Stimulated activated CD4-positive, alpha-beta T cell treated with anti-CD3 and anti-CD28 coated beads, Interleukin-2, amount 100 ng/mL, for 24 hours (primary cell): ENCODE measurements at regions not wholly inside any gene's neighbourhood (a gene's known extent, or its start where the extent isn't known, plus 50 kb on each side); places are given as distances from the start of the nearest gene placed in this dataset.

Experiments used
- DNase-seq, 2 donors: peaks; one replicate each; pipeline ENCODE4 v3.0.0-alpha.2; 2020

GRCh38 chr6:45791211-45792168 lies 224.2 kb downstream of the CLIC5 start:
- DNase-seq: no peak

- DNase-seq: no peak
These were observed 226.4 kb downstream of the CLIC5 start for GRCh38 chr6:45789238-45789637.

- DNase-seq: no peak
These were observed 228.3 kb downstream of the CLIC5 start for GRCh38 chr6:45787384-45787783.

DNA sequence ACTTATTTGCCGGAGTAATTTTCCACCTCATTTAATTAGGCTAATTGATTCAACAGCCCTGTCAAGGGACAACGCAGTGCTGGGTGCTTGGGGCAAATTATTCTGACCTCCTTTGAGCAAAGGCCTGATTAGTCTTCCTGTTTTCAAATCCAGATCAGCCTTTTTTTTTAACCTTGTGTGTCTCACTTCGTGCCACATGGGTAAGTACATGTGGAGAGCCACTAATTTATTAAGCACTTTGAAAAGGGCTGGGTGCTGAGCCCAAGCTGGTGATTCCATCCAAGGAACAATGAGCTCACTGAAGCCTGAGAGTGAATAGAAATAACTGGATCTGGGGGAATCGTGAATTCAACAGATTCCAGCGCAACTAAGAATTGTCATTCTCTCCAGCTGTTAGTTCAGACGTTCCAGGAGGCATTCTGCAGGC lies 229.3 kb downstream of the CLIC5 start:
- no peak for DNase-seq

DNA sequence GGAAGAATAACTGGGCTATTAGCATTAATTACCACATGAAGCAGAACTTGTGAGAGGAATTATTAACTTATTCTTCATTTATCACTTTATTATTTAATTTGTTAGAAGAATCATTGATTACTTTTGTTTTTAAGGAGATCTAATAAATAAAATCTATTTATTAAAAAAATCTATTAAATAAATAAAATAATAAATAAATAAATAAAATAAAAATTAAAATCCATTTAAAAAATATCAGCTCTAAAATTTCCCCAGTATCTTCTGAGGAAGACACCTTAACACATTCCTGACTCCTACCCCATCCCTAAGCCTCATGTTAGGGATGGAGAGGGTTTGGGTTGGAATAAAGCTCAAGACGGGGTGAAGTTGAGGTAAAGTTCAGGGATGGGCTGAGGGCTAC lies 231.4 kb downstream of the CLIC5 start:
- DNase-seq: no peak

GRCh38 chr6:45783716-45784115 lies 231.9 kb downstream of the CLIC5 start:
- DNase-seq: no peak

GRCh38 chr6:45781890-45782289 lies 233.8 kb downstream of the CLIC5 start:
- no peak for DNase-seq

DNA sequence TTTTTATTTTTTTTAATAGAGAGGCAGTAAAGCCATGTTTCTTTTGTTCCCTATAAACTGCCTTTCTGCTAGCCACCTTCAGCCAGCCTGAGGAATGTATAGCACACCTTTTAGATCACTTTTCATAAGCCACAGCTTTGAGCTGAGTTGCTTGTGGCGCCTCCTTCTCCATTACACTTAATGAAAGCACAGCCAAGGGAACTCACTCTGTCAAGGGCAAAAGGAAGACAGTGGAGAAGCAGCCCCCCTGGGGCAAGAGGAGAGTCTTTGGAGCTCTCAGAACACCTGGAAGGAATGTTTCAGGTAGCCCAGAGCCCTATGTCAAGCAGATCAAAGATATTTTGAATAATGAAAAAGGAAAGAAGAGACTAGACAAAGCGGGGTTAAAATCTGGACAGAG lies 235.1 kb downstream of the CLIC5 start:
- DNase-seq: no peak

- DNase-seq: no peak
These were observed 240.5 kb downstream of the CLIC5 start for GRCh38 chr6:45775026-45775697.

GRCh38 chr6:45773906-45774305 lies 241.8 kb downstream of the CLIC5 start:
- DNase-seq: no peak

DNA sequence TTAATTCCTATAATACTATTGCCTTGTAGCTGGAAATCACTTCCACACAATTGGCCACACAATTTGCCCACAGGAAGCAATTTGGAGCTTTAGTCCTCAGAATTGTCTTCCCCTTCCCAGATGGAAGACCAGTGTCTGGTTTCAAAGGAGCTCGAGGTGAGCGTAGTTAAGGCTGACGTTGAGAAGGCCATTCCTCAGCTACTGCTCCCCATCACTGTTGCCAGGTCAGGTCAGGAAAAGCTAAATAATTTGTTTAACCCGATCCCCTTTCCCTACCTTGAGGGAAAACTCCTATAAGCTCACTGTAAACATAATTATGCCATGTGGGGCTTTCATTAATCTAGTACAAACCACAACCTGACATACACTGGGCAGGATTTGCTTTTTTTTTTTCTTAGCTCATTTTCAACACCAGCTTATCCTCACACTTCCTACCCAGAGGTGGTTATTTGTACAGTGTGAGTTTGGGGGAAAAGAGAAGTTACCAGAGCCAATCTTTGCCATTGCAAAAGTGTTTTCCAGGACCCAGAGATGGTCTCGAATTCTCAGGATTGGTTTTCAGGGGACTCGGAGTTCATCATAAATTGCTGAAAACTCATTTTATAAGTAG lies 242.7 kb downstream of the CLIC5 start:
- DNase-seq: no peak

GRCh38 chr6:45772051-45772450 lies 243.6 kb downstream of the CLIC5 start:
- DNase-seq: no peak

DNA sequence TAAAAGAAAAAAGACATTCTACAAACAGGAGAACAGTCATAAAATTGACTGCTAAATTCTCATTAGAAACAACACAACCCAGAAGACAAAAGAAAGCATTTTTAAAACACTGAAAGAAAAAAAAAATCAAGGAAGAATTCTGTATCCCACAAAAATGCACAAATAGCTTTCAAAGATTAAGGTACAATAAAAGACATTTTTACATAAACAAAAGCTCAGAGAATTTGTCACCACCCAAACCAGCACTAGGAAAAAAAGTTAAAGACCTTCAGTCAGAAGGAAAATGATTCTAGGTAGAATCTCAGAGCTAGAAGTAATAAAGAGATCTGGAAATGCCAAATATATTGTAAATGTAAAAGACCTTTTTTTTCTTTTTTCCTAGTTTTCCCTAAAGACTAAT lies 252.4 kb downstream of the CLIC5 start:
- no peak for DNase-seq

GRCh38 chr6:45759472-45759810 lies 256.2 kb downstream of the CLIC5 start:
- no peak for DNase-seq

DNA sequence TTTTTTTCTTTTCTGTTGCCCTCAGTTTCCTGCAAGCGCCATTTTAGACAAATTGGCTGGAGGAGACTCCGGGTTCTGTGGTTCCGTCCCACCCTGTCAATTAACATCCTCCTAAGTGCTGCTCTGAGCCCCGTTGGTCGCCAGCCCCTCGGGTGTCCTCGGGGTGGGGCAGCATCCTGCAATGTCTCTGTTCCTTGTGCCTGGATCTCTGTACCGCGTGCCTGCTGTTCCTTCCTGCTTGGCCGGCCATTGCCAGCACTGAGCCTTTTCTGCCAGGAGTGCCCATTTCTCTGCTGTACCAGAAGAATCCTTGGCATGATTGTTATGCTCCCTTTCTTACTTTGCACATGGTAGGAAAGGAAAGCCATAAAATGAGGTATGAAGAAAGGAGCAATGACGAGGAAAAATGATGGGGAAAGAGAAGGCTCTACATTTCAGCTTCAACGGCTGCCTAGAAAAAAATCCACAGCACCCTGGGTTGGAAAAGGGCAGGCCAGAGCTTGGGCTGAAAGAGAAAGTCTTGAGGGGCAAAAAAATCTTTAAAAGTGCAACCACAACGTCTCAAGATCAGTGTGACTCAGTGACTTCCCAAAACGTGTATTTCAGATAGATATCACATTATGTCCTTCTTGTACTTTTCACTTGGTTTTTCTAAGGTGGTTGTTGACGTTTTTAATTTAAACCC lies 256.7 kb downstream of the CLIC5 start:
- DNase-seq: no peak

GRCh38 chr6:45757443-45758130 lies 258.1 kb downstream of the CLIC5 start:
- no peak for DNase-seq

GRCh38 chr6:45756606-45757005 lies 259.1 kb downstream of the CLIC5 start:
- no peak for DNase-seq

- no peak for DNase-seq
These were observed 261.2 kb downstream of the CLIC5 start for GRCh38 chr6:45754432-45754831.

GRCh38 chr6:45746046-45746445 lies 269.6 kb downstream of the CLIC5 start:
- no peak for DNase-seq

DNA sequence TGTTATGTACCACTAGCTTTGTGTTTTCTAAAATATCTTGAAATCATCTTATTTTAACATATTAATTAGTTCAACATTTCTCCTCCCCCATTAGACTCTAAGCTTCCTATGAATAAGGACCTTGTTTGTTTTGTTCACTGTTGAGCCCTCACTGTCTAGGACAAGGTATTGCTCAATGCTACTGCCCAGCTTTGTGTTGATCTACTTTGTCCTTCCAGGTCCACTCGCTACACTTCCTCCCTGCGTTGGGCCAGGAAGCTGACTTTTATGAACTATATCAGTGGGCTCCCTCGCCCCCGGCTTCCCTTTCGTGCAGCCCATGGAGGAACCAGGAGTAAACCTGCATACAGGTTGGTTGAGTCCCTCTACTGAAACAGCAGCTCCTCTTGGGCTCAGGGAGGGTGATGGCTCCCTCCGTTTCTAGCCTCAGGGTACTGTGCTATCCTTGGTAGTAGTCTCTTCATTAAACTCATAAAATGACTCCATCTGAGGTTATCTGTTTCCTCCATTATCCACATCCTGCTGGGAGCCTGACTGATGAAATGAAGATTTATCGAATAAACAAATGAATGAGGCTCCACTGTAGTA lies 272.5 kb downstream of the CLIC5 start:
- DNase-seq: no peak

DNA sequence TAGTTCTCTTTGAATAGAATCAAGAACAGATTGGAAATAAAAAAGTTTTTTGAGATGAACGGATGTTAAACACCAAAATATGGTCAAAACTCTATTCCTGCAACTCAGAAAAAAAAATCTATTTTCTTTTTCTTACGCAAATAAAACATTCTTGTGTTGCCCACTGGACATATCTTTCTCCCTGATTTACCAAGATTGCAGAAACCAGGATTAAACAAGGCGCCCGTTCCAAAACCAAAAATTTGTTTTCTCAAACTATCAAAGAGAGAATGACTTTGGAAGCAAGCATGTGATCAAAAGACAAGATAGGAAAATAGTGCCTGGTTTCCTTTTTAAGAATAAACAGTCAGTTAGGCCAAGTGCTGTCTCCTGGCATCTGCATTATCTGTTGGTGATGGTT lies 273.1 kb downstream of the CLIC5 start:
- no peak for DNase-seq
